Tibial nerve (tissue), 4 donors: ENCODE measurements at regions not wholly inside any gene's neighbourhood (a gene's known extent, or its start where the extent isn't known, plus 50 kb on each side); places are given as distances from the start of the nearest gene placed in this dataset.

Source experiments
- DNase-seq, 2 donors: peaks; one replicate each; pipeline ENCODE4 v3.0.0-alpha.2; 2019; ENCODE audit warnings: low spot score in 2 of 2
- H3K27ac ChIP-seq, 4 donors: fragments of 200-600 bp; sonication (generic) in 3 of 4; one replicate each; pipeline ENCODE4 v1.5.1; 2017 to 2019; ENCODE audit warnings: mild to moderate bottlenecking in 1 of 4
- H3K27me3 ChIP-seq, 2 donors: fragments of 200-600 bp; sonication (generic) in 1 of 2; one replicate each; pipeline versions ENCODE4 v1.5.1 to v1.6.0; 2017 to 2019
- H3K36me3 ChIP-seq, 3 donors: fragments of 200-600 bp; sonication (generic); one replicate each; pipeline ENCODE4 v1.5.1; 2018 to 2019
- H3K4me1 ChIP-seq, 4 donors: fragments of 200-600 bp; sonication (generic) in 3 of 4; one replicate each; pipeline ENCODE4 v1.5.1; 2017 to 2019
- H3K4me3 ChIP-seq, 4 donors: fragments of 200-600 bp; sonication (generic) in 3 of 4; one replicate each; pipeline ENCODE4 v1.5.1; 2017 to 2019; ENCODE audit warnings: mild to moderate bottlenecking in 1 of 4, moderate library complexity in 1 of 4
- H3K9me3 ChIP-seq, 4 donors: fragments of 200-600 bp; sonication (generic) in 3 of 4; one replicate each; pipeline ENCODE4 v1.5.1; 2017 to 2019
- CTCF ChIP-seq, 5 experiments: fragments of 200-600 bp in 3 of 5; fragments of 450-650 bp in 2 of 5; sonication (generic) in 3 of 5; IDR thresholded peaks; one replicate each; pipeline ENCODE4 v1.5.1; 2016 to 2019; ENCODE audit warnings: antibody characterized with exemption in 5 of 5, mild to moderate bottlenecking in 3 of 5, moderate library complexity in 2 of 5
- EP300 ChIP-seq, 2 donors: sonication (generic); formaldehyde crosslinking; IDR thresholded peaks; one replicate each; pipeline ENCODE4 v1.6.1; 2017; ENCODE audit warnings: antibody characterized with exemption in 2 of 2, mild to moderate bottlenecking in 1 of 2
- POLR2A ChIP-seq, 2 donors: fragments of 450-650 bp; IDR thresholded peaks; one replicate each; pipeline ENCODE4 v1.6.1; 2017; ENCODE audit warnings: antibody characterized with exemption in 2 of 2, mild to moderate bottlenecking in 2 of 2, moderate library complexity in 2 of 2
- WGBS, 2 donors: methylation state at CpG; one replicate each; pipeline ENCODE4 v1.1.5; 2018; 5-methylcytosine and 5-hydroxymethylcytosine counted together

GRCh38 chr5:28249771-28250415, 1211.5 kb upstream of the CDH9 start:
- Histone ChIP-seq H3K36me3 (no peaks in the 10 kb centered on the region), H3K27ac (no peak overlapping the region), H3K4me3 (no peak overlapping the region), H3K4me1 (no peaks in the 10 kb centered on the region), H3K9me3 (no peaks in the 10 kb centered on the region), H3K27me3 (no peaks in the 10 kb centered on the region)
- WGBS, 2 donors: 88 to 91% methylated on average over 5 of the region's 5 CpGs
- DNase-seq: no peak
- no peak for TF ChIP-seq EP300 (IDR thresholded peaks at IDR 0.05)

- TF ChIP-seq POLR2A (IDR thresholded peaks at IDR 0.05) (no peak), CTCF (IDR thresholded peaks at IDR 0.05) (no peak), EP300 (IDR thresholded peaks at IDR 0.05) (no peak)
- Histone ChIP-seq H3K9me3 (no peaks in the 10 kb centered on the region), H3K4me3 (no peak overlapping the region), H3K36me3 (no peaks in the 10 kb centered on the region), H3K27me3 (no peaks in the 10 kb centered on the region), H3K4me1 (no peaks in the 10 kb centered on the region), H3K27ac (no peak overlapping the region)
- DNase-seq: no peak
- WGBS, 2 donors: 64 to 66% methylated on average over 1 of the region's 1 CpG
Measured at GRCh38 chr5:28234356-28234968, 1196.1 kb upstream of the CDH9 start.

GRCh38 chr5:28226407-28226806, 1188.0 kb upstream of the CDH9 start:
- H3K4me1 ChIP-seq: no peaks in the 10 kb centered on the region
- 69% methylated on average over 3 of the region's 3 CpGs for WGBS, 2 donors
- no peak overlapping the region for H3K27ac ChIP-seq
- no peaks in the 10 kb centered on the region for H3K36me3 ChIP-seq
- no peak for TF ChIP-seq POLR2A (IDR thresholded peaks at IDR 0.05)
- TF ChIP-seq EP300 (IDR thresholded peaks at IDR 0.05): no peak
- TF ChIP-seq CTCF (IDR thresholded peaks at IDR 0.05): no peak
- H3K9me3 ChIP-seq: no peaks in the 10 kb centered on the region
- H3K27me3 ChIP-seq: no peaks in the 10 kb centered on the region
- DNase-seq: no peak
- H3K4me3 ChIP-seq: no peak overlapping the region

GRCh38 chr5:28219539-28219938, 1181.2 kb upstream of the CDH9 start:
- no peak for DNase-seq
- H3K27me3 ChIP-seq: no peaks in the 10 kb centered on the region

GRCh38 chr5:28217695-28218094, 1179.3 kb upstream of the CDH9 start:
- no peak overlapping the region for H3K4me3 ChIP-seq
- 92 to 96% methylated on average over 3 of the region's 3 CpGs for WGBS, 2 donors
- TF ChIP-seq POLR2A (IDR thresholded peaks at IDR 0.05) (no peak), EP300 (IDR thresholded peaks at IDR 0.05) (no peak), CTCF (IDR thresholded peaks at IDR 0.05) (no peak)
- no peaks in the 10 kb centered on the region for H3K4me1 ChIP-seq
- H3K27ac ChIP-seq: no peak overlapping the region
- H3K36me3 ChIP-seq: no peaks in the 10 kb centered on the region
- no peaks in the 10 kb centered on the region for H3K27me3 ChIP-seq
- DNase-seq: no peak
- H3K9me3 ChIP-seq: peaks cover 0 to 5% (median 3%) of the 10 kb centered on the region in 4 donors

More at GRCh38 chr5:28219539-28219938, 1181.2 kb upstream of the CDH9 start:
- no peak overlapping the region for H3K4me3 ChIP-seq
- H3K4me1 ChIP-seq: no peaks in the 10 kb centered on the region
- no peak overlapping the region for H3K27ac ChIP-seq
- TF ChIP-seq EP300 (IDR thresholded peaks at IDR 0.05) (no peak), CTCF (IDR thresholded peaks at IDR 0.05) (no peak), POLR2A (IDR thresholded peaks at IDR 0.05) (no peak)
- H3K9me3 ChIP-seq: peaks cover 0 to 5% (median 3%) of the 10 kb centered on the region in 4 donors
- H3K36me3 ChIP-seq: no peaks in the 10 kb centered on the region
